ENCODE measurements at regions not wholly inside any gene's neighbourhood (a gene's known extent, or its start where the extent isn't known, plus 50 kb on each side); places are given as distances from the start of the nearest gene placed in this dataset.

DNA sequence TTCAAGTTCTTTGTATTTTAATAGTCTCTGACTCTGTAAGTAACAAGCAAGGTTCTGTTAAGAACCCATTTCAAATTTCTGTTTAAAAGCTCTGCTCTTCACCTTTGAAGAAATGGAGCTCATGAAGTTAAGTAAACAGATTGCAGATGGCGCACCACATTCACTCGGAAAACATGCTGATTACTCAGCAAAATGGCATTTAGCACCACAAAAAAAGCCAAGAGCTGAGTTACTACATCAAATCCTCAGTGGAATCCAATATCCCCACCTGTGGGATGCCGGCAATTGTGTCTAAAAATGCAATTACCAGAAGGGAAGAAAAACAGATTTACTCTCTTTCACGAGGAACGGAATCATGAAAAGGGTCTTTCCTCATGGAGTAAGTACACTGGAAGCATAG lies 758.0 kb downstream of the NTRK3 start:
- H3K9me1 ChIP-seq (ENCODE audit: insufficient read depth, low read length): no peaks in the 10 kb centered on the region
- peaks cover 6% of the 10 kb centered on the region for H3K9me3 ChIP-seq (ENCODE audit: control insufficient read depth, insufficient read depth, low read length)
- H3K79me1 ChIP-seq (ENCODE audit: low read depth in 1 of 2, low read length in 2 of 2): no peaks in the 10 kb centered on the region
- H4K20me1 ChIP-seq (ENCODE audit: insufficient read depth, low read length): no peaks in the 10 kb centered on the region
- DNase-seq (peak; percentile 0), ATAC-seq (ENCODE audit: low read depth) (no peak)
- H3K4me1 ChIP-seq (ENCODE audit: control insufficient read depth, insufficient read depth, low read length): no peaks in the 10 kb centered on the region
- no peak overlapping the region for H3K4ac ChIP-seq (ENCODE audit: low read depth, low read length)
- no peak overlapping the region for H2BK20ac ChIP-seq (ENCODE audit: low read depth, low read length)
- H3K36me3 ChIP-seq (ENCODE audit: control insufficient read depth, insufficient read depth, low read length): no peaks in the 10 kb centered on the region
- H3K4me3 ChIP-seq (ENCODE audit: insufficient read depth, low read depth, low read length): no peak overlapping the region
- no peaks in the 10 kb centered on the region for H3K27me3 ChIP-seq (ENCODE audit: control insufficient read depth, insufficient read depth, low read length)
- no peak overlapping the region for H3K4me2 ChIP-seq (ENCODE audit: low read depth, low read length)
- no peak overlapping the region for H2AK5ac ChIP-seq (ENCODE audit: low read depth, low read length)
- H2BK120ac ChIP-seq (ENCODE audit: low read depth, low read length): no peak overlapping the region
- WGBS, 2 experiments (ENCODE audit: extremely low coverage in 2 of 2, insufficient read length in 1 of 2): 80% methylated on average over 1 of the region's 5 CpGs; no CpG with 5 or more reads in 1 of the 2 experiments
- intact Hi-C loops (cut with micrococcal nuclease) (no loop called here), in situ Hi-C loops (cut with MboI; ENCODE audit: low sequenced_read_pairs) (no loop called here), dilution Hi-C loops (cut with HindIII; ENCODE audit: low sequenced_read_pairs, unreplicated experiment) (no loop called here)
- no peak overlapping the region for H2BK15ac ChIP-seq (ENCODE audit: low read depth, low read length)
- no peak overlapping the region for H3K14ac ChIP-seq (replicated peaks; ENCODE audit: low read depth, low read length)
- H2AFZ ChIP-seq (replicated peaks; ENCODE audit: low read length, poor library complexity): no peak overlapping the region
- no peak overlapping the region for H3K23ac ChIP-seq (ENCODE audit: low read depth, low read length)
- H2BK5ac ChIP-seq (ENCODE audit: low read depth, low read length, poor library complexity, severe bottlenecking): no peak overlapping the region
- TF ChIP-seq BHLHE40 (IDR thresholded peaks at IDR 0.05; ENCODE audit: low read depth, low read length) (no peak), FOS (IDR thresholded peaks at IDR 0.05; ENCODE audit: low read depth, low read length) (no peak), MXI1 (IDR thresholded peaks at IDR 0.05; ENCODE audit: borderline replicate concordance, low read depth, low read length) (no peak), CHD1 (IDR thresholded peaks at IDR 0.05; ENCODE audit: low read depth, low read length) (no peak), CEBPB (IDR thresholded peaks at IDR 0.05; ENCODE audit: low read depth, low read length) (no peak), MAZ (IDR thresholded peaks at IDR 0.05; ENCODE audit: borderline replicate concordance, low read depth, low read length) (no peak), RFX5 (IDR thresholded peaks at IDR 0.05; ENCODE audit: low read depth, low read length) (no peak), NFE2L2 (IDR thresholded peaks at IDR 0.05; ENCODE audit: low read depth, low read length) (no peak), SMC3 (IDR thresholded peaks at IDR 0.05; ENCODE audit: low read depth, low read length) (no peak), MAFK (IDR thresholded peaks at IDR 0.05; ENCODE audit: low read depth, low read length) (no peak), RCOR1 (IDR thresholded peaks at IDR 0.05; ENCODE audit: insufficient replicate concordance, low read length) (no peak), RAD21 (IDR thresholded peaks at IDR 0.05; ENCODE audit: low read length) (no peak), POLR2A (IDR thresholded peaks at IDR 0.05; ENCODE audit: low read depth, low read length) (no peak)
- TF ChIP-seq, protein P1, sequence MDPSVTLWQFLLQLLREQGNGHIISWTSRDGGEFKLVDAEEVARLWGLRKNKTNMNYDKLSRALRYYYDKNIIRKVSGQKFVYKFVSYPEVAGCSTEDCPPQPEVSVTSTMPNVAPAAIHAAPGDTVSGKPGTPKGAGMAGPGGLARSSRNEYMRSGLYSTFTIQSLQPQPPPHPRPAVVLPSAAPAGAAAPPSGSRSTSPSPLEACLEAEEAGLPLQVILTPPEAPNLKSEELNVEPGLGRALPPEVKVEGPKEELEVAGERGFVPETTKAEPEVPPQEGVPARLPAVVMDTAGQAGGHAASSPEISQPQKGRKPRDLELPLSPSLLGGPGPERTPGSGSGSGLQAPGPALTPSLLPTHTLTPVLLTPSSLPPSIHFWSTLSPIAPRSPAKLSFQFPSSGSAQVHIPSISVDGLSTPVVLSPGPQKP (IDR thresholded peaks at IDR 0.05; ENCODE audit: borderline replicate concordance, low read depth, low read length): no peak
- TF ChIP-seq, protein P2, sequence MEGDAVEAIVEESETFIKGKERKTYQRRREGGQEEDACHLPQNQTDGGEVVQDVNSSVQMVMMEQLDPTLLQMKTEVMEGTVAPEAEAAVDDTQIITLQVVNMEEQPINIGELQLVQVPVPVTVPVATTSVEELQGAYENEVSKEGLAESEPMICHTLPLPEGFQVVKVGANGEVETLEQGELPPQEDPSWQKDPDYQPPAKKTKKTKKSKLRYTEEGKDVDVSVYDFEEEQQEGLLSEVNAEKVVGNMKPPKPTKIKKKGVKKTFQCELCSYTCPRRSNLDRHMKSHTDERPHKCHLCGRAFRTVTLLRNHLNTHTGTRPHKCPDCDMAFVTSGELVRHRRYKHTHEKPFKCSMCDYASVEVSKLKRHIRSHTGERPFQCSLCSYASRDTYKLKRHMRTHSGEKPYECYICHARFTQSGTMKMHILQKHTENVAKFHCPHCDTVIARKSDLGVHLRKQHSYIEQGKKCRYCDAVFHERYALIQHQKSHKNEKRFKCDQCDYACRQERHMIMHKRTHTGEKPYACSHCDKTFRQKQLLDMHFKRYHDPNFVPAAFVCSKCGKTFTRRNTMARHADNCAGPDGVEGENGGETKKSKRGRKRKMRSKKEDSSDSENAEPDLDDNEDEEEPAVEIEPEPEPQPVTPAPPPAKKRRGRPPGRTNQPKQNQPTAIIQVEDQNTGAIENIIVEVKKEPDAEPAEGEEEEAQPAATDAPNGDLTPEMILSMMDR (conservative IDR thresholded peaks at IDR 0.05; ENCODE audit: low read depth, low read length): no peak
- TF ChIP-seq, protein P3, sequence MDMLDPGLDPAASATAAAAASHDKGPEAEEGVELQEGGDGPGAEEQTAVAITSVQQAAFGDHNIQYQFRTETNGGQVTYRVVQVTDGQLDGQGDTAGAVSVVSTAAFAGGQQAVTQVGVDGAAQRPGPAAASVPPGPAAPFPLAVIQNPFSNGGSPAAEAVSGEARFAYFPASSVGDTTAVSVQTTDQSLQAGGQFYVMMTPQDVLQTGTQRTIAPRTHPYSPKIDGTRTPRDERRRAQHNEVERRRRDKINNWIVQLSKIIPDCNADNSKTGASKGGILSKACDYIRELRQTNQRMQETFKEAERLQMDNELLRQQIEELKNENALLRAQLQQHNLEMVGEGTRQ (IDR thresholded peaks at IDR 0.05; ENCODE audit: low read depth, low read length): no peak
- H3K9ac ChIP-seq (ENCODE audit: low read depth, low read length): no peak overlapping the region
- H4K91ac ChIP-seq (ENCODE audit: insufficient read depth, low read depth, low read length): no peak overlapping the region
- no peak overlapping the region for H4K5ac ChIP-seq (ENCODE audit: low read depth, low read length)
- H3K18ac ChIP-seq (ENCODE audit: low read depth, low read length): no peak overlapping the region
- H3K27ac ChIP-seq (ENCODE audit: insufficient read depth, low read length): no peak overlapping the region
- ChIA-PET CTCF (no interaction called here), POLR2A (ENCODE audit: unreplicated experiment) (no interaction called here)
- no TSS peak for BruUV-seq (replicated peaks)
- H4K8ac ChIP-seq (ENCODE audit: low read depth in 2 of 2, low read length in 2 of 2): no peak overlapping the region
- H2AK9ac ChIP-seq (replicated peaks; ENCODE audit: low read depth, low read length, poor library complexity): no peak overlapping the region
- no peak overlapping the region for H3K56ac ChIP-seq (ENCODE audit: extremely low read depth, insufficient read depth, low read length)
